ENCODE measurements at regions not wholly inside any gene's neighbourhood (a gene's known extent, or its start where the extent isn't known, plus 50 kb on each side); places are given as distances from the start of the nearest gene placed in this dataset.

GRCh38 chr14:65794674-65795279 is 382.2 kb downstream of the FUT8 start:
- DNase-seq (ENCODE audit: low spot score): no peak
- intact Hi-C loops (cut with DNase I): no loop called here

GRCh38 chr14:65798216-65798615 is 385.7 kb downstream of the FUT8 start:
- no peak for DNase-seq (ENCODE audit: low spot score)
- intact Hi-C loops (cut with DNase I): no loop called here

- intact Hi-C loops (cut with DNase I): no loop called here
These were observed 388.2 kb downstream of the FUT8 start for GRCh38 chr14:65800694-65801093.

GRCh38 chr14:65802196-65802595 is 389.7 kb downstream of the FUT8 start:
- DNase-seq (ENCODE audit: low spot score): no peak
- intact Hi-C loops (cut with DNase I): no loop called here

More at GRCh38 chr14:65800694-65801093, 388.2 kb downstream of the FUT8 start:
- no peak for DNase-seq (ENCODE audit: low spot score)

- DNase-seq (ENCODE audit: low spot score): no peak
- intact Hi-C loops (cut with DNase I): no loop called here
These were observed 391.4 kb downstream of the FUT8 start for GRCh38 chr14:65803885-65804284.

- intact Hi-C loops (cut with DNase I): no loop called here
- no peak for DNase-seq (ENCODE audit: low spot score)
These were observed 392.0 kb downstream of the FUT8 start for GRCh38 chr14:65804439-65805112.

- no peak for DNase-seq (ENCODE audit: low spot score)
- intact Hi-C loops (cut with DNase I): no loop called here
These were observed 392.6 kb downstream of the FUT8 start for GRCh38 chr14:65805113-65805473.

DNA sequence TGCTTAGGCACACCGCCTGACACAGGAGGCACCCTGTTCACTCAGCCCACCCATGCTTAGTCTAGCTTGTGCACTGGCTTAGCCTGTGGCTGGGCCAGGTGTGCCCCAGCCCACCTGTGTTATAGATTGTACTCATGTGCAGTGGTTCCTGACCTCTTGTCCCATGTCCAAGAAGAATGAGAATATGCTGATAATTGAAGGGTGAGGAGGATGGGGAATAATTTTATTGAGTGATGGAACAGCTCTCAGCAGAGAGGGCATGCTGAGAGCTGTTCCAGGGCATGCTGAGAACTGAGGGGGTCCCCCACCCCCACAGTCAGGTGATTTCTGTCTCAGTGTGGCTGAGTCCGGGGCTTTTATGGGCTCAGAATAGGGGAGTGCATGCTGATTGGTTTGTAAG is 395.9 kb downstream of the FUT8 start:
- DNase-seq (ENCODE audit: low spot score): no peak
- intact Hi-C loops (cut with DNase I): no loop called here

GRCh38 chr14:65810322-65810721 is 397.8 kb downstream of the FUT8 start:
- no peak for DNase-seq (ENCODE audit: low spot score)
- intact Hi-C loops (cut with DNase I): no loop called here

DNA sequence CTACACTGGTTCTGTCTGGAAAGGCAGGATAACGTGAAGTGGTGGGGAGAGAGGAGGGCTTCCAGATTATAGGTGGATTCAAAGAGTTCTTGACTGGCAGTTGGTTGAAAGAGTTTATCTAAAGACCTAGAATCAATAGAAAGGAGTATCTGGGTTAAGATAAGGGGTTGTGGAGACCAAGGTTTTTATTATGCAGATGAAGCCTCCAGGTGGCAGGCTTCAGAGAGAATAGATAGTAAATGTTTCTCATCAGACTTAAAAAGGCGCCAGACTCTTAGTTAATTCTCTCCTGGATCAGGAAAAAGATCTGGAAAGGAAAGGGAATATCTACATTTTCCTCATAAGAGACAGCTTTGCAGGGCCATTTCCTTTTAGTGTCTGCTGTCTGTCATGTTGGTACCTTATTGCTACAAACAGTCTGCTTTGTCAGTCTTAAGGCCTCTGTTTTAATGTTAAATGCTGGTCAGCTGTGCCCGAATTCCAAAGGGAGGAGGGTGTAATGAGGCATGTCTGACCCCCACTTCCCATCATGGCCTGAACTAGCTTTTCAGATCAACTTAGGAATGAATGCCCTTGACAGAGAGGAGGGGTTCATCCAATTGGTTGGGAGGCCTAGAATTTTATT is 401.3 kb downstream of the FUT8 start:
- intact Hi-C loops (cut with DNase I): no loop called here
- DNase-seq (ENCODE audit: low spot score): no peak

GRCh38 chr14:65815127-65815526 is 402.6 kb downstream of the FUT8 start:
- DNase-seq (ENCODE audit: low spot score): no peak
- intact Hi-C loops (cut with DNase I): no loop called here

GRCh38 chr14:65817011-65817410 is 404.5 kb downstream of the FUT8 start:
- intact Hi-C loops (cut with DNase I): no loop called here
- no peak for DNase-seq (ENCODE audit: low spot score)

- no peak for DNase-seq (ENCODE audit: low spot score)
- intact Hi-C loops (cut with DNase I): no loop called here
These were observed 407.0 kb downstream of the FUT8 start for GRCh38 chr14:65819569-65819968.

DNA sequence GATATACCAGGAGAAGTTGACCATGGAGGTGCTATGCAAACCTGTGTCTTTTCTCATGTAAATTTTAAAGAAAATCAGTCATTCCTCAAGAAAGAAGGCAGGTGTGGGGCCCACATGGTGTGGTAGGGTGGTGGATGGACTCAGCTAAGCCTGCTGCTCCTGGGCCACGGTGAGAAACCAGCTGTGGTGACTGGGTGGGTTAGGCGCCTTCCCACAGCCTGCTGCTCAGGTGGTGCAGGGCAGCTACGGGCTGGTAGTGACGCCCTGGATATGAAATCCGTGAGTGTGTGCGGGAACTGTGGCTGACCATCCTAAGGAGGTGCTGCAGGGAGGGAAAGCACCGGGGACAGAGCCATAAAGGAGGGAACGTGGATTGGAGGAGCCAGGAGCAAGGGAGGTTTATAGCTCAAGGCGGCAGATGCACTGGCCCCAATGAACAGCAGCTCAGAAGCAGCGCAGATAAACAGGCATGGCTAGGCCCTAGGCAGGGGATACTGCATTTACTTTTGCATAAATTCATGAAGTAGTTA is 408.8 kb downstream of the FUT8 start:
- no peak for DNase-seq (ENCODE audit: low spot score)
- intact Hi-C loops (cut with DNase I): loop anchor here (5.0 kb wide), 1 partner anchor 599 kb away; no protein-coding TSS in a partner anchor

DNA sequence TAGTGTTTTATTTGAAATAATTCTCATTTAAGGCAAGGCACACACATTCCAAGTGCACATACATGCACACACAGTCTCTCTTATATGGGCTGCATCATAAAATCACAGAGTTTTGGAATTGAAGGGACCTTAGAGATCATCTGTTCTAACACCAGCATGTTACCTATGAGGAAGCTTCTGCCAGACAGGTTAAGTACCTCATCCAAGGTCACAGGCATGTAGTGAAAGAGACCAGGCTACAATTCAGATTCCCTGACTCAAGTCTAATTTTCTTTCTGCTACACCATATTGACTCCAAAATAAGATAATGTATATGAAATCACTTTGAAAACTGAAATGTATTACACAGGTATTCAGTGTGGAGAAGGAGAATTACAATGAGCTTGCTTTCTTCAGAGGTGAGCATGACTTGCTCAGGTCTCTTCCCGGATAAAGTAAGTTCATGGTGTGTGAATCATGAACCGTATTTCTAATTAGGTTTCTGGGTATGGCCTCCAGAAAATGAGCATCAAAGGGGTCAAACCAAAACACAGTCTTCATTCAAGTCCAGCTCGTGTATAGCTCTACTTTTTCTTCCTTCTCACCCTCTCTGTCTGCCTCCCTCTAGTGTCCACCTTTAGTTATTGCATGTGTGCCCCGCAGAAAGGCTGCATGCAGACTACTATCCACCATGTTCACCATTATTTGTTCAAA is 411.9 kb downstream of the FUT8 start:
- DNase-seq (ENCODE audit: low spot score): no peak
- intact Hi-C loops (cut with DNase I): loop anchor here (5.0 kb wide), 1 partner anchor 602 kb away; no protein-coding TSS in a partner anchor

DNA sequence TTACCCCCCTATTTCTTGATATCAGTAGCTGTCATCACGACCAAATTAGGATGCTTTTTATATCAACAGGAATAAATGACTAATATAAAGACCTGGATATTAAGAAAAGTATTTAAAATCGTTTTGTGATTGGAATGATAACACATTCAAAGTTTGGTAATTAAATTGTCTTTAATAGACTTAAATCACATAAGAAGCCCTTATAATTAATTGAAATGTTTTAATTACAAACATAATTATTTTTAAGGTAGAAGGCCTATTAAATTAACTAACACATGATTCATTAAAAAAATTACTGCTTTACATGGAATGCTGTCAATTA is 412.4 kb downstream of the FUT8 start:
- no peak for DNase-seq (ENCODE audit: low spot score)
- intact Hi-C loops (cut with DNase I): loop anchor here (5.0 kb wide), 2 partner anchors 603 to 663 kb away; no protein-coding TSS in a partner anchor

DNA sequence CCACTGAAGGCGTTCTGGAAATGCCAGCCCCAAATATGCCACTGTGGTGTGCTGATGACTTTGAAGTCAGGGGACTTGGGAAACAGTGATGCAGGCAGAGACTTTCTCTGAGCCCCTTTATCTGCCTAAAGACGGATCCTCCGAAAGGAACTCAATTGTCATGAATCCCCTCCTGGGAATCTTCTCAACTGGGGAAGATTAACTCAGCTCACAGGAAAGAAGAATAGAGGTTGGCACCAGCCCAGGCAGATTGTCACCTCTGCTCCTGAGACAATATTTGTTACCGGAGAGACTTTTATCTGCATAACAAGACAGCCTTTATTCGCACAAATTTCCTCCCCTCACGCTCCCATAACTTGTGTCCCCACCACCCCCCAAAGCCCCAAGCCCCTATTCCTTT is 414.4 kb downstream of the FUT8 start:
- intact Hi-C loops (cut with DNase I): loop anchor here (1.0 to 5.0 kb wide), 2 partner anchors 413 to 665 kb away; no protein-coding TSS in a partner anchor
- no peak for DNase-seq (ENCODE audit: low spot score)

DNA sequence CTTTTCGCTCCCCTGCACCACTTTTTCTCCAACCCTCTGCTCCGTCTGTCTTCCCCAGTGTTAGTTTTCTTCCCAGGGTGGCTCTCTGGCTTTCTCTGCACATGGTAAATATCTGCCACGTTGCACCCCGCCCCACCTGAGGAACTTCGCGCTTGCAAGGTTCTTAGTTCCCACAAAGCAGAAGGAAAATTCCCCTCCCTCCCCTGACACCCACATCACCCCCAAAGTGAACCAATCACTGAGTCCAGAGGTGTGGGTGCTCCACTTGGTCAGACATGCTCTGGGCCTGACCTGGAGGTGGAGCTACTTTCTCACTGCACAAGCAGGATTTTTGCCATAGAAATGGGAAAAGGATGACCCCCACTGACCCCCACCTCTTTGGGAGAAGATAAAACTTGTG is 415.0 kb downstream of the FUT8 start:
- intact Hi-C loops (cut with DNase I): loop anchor here (5.0 kb wide), 1 partner anchor 665 kb away; no protein-coding TSS in a partner anchor
- no peak for DNase-seq (ENCODE audit: low spot score)

- intact Hi-C loops (cut with DNase I): loop anchor here (5.0 kb wide), 1 partner anchor 666 kb away; no protein-coding TSS in a partner anchor
- DNase-seq (ENCODE audit: low spot score): no peak
These were observed 415.9 kb downstream of the FUT8 start for GRCh38 chr14:65828396-65828795.
